Erythroblast (primary cell): ENCODE measurements at regions not wholly inside any gene's neighbourhood (a gene's known extent, or its start where the extent isn't known, plus 50 kb on each side); places are given as distances from the start of the nearest gene placed in this dataset.

Source experiments
- GATA1 ChIP-seq: IDR thresholded peaks from 2 replicates; pipeline ENCODE4 v1.6.1; 2011; ENCODE audit warnings: low read depth, mild to moderate bottlenecking, control low read depth, low read length, moderate library complexity
- POLR2A ChIP-seq: IDR thresholded peaks from 2 replicates; pipeline ENCODE4 v1.6.1; 2011; ENCODE audit warnings: mild to moderate bottlenecking, low read length

- TF ChIP-seq POLR2A (no peak), GATA1 (no peak)
Observed at GRCh38 chr5:175279506-175279905, 164.5 kb downstream of the DRD1 start.
